ENCODE measurements at regions not wholly inside any gene's neighbourhood (a gene's known extent, or its start where the extent isn't known, plus 50 kb on each side); places are given as distances from the start of the nearest gene placed in this dataset.

GRCh38 chr16:52613508-52613907 is 66.6 kb upstream of the TOX3 start:
- no peak for DNase-seq
- no peak for TF ChIP-seq CTCF (IDR thresholded peaks at IDR 0.05)
- Histone ChIP-seq H3K36me3 (replicated peaks in 1 of 2) (no peaks in the 10 kb centered on the region), H3K4me3 (no peak overlapping the region), H3K27ac (no peak overlapping the region), H3K4me1 (replicated peaks in 1 of 2) (no peaks in the 10 kb centered on the region), H3K27me3 (no peaks in the 10 kb centered on the region), H3K9me3 (replicated peaks in 1 of 3) (no peaks in the 10 kb centered on the region)
- WGBS, 4 donors = 59 to 79% (median 68%) methylated on average over 2 of the region's 2 CpGs
- intact Hi-C loops (cut with DNase I) = no loop called here

GRCh38 chr16:52611817-52612673 is 65.1 kb upstream of the TOX3 start:
- WGBS, 4 donors = 67 to 78% (median 77%) methylated on average over 9 of the region's 9 CpGs

GRCh38 chr16:52603015-52603414 is 56.1 kb upstream of the TOX3 start:
- H3K36me3 ChIP-seq (replicated peaks in 1 of 2) = no peaks in the 10 kb centered on the region
- WGBS, 4 donors = 50 to 92% (median 68%) methylated on average over 1 of the region's 1 CpG
- TF ChIP-seq CTCF (IDR thresholded peaks at IDR 0.05) = no peak
- no peak for TF ChIP-seq POLR2A (IDR thresholded peaks at IDR 0.05)
- DNase-seq = no peak
- H3K27me3 ChIP-seq = no peaks in the 10 kb centered on the region
- H3K4me1 ChIP-seq (replicated peaks in 1 of 2) = no peaks in the 10 kb centered on the region
- H3K27ac ChIP-seq = no peak overlapping the region
- no peaks in the 10 kb centered on the region for H3K9me3 ChIP-seq (replicated peaks in 1 of 3)
- no peak overlapping the region for H3K4me3 ChIP-seq
- intact Hi-C loops (cut with DNase I) = no loop called here

More at GRCh38 chr16:52611817-52612673, 65.1 kb upstream of the TOX3 start:
- DNase-seq = no peak
- Histone ChIP-seq H3K36me3 (replicated peaks in 1 of 2) (no peaks in the 10 kb centered on the region), H3K27ac (no peak overlapping the region), H3K4me3 (no peak overlapping the region), H3K4me1 (replicated peaks in 1 of 2) (no peaks in the 10 kb centered on the region), H3K27me3 (no peaks in the 10 kb centered on the region), H3K9me3 (replicated peaks in 1 of 3) (no peaks in the 10 kb centered on the region)
- TF ChIP-seq POLR2A (IDR thresholded peaks at IDR 0.05) (no peak), CTCF (IDR thresholded peaks at IDR 0.05) (no peak)
- intact Hi-C loops (cut with DNase I) = no loop called here

GRCh38 chr16:52597772-52598483 is 51.0 kb upstream of the TOX3 start:
- H3K27me3 ChIP-seq = no peaks in the 10 kb centered on the region
- 46 to 58% (median 49%) methylated on average over 5 of the region's 5 CpGs for WGBS, 4 donors
- H3K27ac ChIP-seq = no peak overlapping the region
- H3K36me3 ChIP-seq (replicated peaks in 1 of 2) = no peaks in the 10 kb centered on the region
- no peak for DNase-seq
- no peaks in the 10 kb centered on the region for H3K9me3 ChIP-seq (replicated peaks in 1 of 3)
- no peak overlapping the region for H3K4me3 ChIP-seq
- intact Hi-C loops (cut with DNase I) = no loop called here
- no peaks in the 10 kb centered on the region for H3K4me1 ChIP-seq (replicated peaks in 1 of 2)
- TF ChIP-seq POLR2A (IDR thresholded peaks at IDR 0.05) = no peak
- no peak for TF ChIP-seq CTCF (IDR thresholded peaks at IDR 0.05)
